ENCODE measurements at regions not wholly inside any gene's neighbourhood (a gene's known extent, or its start where the extent isn't known, plus 50 kb on each side); places are given as distances from the start of the nearest gene placed in this dataset.
"Not testable (repeated sequence)": the region's sequence is repeated elsewhere in the genome, so short reads cannot be mapped to it uniquely, and the experiment has no call there.

GRCh38 chr2:204401114-204401513, 144.2 kb upstream of the PARD3B start:
- intact Hi-C loops (cut with DNase I): no loop called here
- ATAC-seq (no peak), DNase-seq (ENCODE audit: missing footprints) (no peak)

DNA sequence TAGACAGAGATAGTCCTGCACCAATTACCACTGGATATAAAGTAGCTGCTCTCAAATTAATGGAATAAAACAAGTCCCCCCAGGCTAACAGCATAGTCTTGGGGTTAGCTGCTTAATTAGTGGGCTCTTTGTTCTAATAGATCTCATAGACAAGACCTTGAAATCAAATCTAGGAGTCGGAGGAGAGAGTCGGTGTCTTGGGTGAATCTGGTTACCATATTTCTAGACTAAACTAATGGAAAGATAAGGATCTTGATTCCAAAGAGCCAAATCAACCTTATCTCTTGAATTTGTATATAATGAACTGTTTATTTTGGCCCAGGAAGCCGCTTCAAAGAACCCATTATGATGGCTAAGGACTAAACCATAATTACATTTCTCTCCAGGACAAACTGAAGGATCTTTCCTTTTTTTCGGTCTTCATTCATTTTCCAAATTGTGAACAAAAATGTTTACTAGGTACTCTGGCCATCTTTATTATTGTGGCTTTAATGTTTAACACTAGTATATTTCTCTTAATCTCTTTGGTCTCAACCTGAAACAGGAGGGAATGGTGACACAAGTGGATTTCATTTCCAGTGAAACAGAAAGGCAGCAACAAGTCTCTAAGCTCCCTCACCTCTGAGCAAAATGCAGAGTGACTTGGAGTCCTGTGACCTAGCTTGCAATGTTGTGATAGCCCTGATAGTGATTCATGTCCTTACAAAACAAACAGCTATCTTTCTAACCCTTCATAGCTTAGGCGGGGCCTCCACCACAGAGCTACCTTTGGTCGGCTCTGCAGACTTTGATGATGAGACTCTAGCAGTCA, 137.9 kb upstream of the PARD3B start:
- ATAC-seq (no peak), DNase-seq (ENCODE audit: missing footprints) (no peak)
- intact Hi-C loops (cut with DNase I): no loop called here

- DNase-seq (ENCODE audit: missing footprints); intact Hi-C loops (cut with DNase I); ATAC-seq: not testable (repeated sequence)
Observed at GRCh38 chr2:204412782-204413181, 132.5 kb upstream of the PARD3B start.

GRCh38 chr2:204415406-204416181, 129.7 kb upstream of the PARD3B start:
- ATAC-seq: no peak

DNA sequence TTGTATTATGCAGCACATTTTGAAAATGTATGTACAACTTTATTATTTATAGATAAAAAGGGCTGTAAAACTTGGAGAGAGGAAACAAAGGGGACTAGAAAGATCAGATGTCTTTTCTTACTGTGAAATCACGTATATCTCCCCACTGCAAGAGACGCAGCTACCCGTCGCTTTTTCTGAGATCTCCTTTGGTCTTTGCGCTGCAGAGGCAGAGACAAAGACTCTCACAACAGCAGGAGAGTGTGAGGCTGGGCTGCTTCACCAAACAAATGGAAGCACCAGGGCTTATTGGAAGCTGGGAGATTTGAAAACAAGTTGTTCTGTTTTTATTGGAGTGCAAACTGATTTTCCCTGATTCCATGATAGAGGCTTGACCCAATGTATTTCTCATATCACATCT, 129.0 kb upstream of the PARD3B start:
- no peak for DNase-seq (ENCODE audit: missing footprints)
- intact Hi-C loops (cut with DNase I): no loop called here
- ATAC-seq: no peak

More at GRCh38 chr2:204415406-204416181, 129.7 kb upstream of the PARD3B start:
- intact Hi-C loops (cut with DNase I): no loop called here
- no peak for DNase-seq (ENCODE audit: missing footprints)

DNA sequence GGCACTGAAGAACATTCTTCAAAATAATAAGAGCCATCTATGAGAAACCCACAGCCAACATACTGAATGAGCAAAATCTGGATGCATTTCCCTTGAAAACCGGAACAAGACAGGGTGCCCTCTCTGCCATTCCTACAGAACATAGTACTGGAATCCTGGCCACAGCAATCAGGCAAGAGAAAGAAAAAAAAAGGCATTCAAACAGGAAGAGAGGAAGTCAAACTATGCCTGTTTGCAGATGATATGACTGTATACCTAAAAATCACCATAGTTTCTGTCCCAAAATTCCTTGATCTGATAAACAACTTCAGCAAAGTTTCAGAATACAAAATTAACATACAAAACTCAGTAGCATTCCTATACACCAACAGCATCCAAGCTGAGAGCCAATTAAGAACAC, 119.5 kb upstream of the PARD3B start:
- ATAC-seq (no peak), DNase-seq (ENCODE audit: missing footprints) (no peak)
- intact Hi-C loops (cut with DNase I): no loop called here

GRCh38 chr2:204428675-204429074, 116.6 kb upstream of the PARD3B start:
- ATAC-seq (no peak), DNase-seq (ENCODE audit: missing footprints) (no peak)
- intact Hi-C loops (cut with DNase I): no loop called here

- DNase-seq (ENCODE audit: missing footprints) (no peak), ATAC-seq (no peak)
- intact Hi-C loops (cut with DNase I): no loop called here
Observed at GRCh38 chr2:204431529-204431928, 113.7 kb upstream of the PARD3B start.

DNA sequence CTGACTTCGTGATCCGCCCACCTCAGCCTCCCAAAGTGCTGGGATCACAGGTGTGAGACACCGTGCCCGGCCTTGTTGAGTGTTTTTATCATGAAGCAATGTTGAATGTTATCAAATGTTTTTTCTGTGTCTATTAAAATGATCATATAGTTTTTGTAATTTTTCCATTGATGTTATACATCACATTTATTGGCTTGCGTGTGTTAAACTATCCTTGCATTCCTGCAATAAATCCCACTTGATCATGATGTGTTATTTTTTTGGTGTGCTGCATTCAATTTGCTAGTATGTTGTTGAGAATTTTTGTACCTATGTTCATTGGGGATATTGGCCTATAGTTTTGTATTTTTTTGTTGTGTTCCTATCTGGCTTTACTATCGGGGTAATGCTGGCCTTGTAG, 113.1 kb upstream of the PARD3B start:
- ATAC-seq: no peak
- intact Hi-C loops (cut with DNase I): no loop called here
- DNase-seq (ENCODE audit: missing footprints): no peak

DNA sequence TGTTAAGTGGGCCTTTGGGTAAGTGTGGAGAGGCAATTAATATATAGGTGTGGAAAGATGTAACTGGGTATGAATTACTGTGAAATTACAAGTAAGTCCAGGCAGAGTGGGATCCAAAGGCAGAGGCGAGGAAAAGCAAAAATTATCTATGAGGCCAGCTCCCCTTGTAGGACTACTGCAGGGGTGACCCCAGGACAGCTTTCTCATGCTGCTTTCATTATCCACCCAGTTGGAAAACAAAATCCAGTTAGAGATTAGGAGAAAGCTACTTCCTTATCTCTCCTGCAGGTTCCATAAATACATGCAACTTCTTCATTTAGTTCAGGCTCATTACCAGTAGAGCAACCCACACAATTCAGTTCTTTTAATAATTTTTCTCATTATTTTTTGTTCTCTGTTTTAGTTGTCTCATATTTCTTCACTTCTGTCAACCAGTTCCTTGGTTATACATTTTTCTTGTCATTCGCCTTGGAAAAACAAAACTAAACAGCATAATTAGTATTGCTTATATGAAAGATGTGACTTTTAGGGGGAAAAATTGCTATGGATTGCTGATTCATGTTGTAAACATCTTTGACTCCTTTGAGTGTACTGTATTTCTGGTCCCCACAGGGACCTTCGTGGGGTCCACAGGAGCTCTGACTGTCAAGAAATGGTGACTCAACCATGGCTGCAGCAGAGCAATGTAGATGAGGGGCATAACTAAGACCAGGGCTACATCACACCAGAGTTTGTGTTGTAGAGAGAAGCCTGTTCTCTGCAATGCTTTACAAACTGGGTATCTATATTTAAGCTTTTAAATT, 110.4 kb upstream of the PARD3B start:
- DNase-seq (ENCODE audit: missing footprints): no peak
- ATAC-seq: no peak
- intact Hi-C loops (cut with DNase I): no loop called here

- DNase-seq (ENCODE audit: missing footprints): no peak
Observed at GRCh38 chr2:204436230-204436629, 109.0 kb upstream of the PARD3B start.

GRCh38 chr2:204437408-204437807, 107.9 kb upstream of the PARD3B start:
- intact Hi-C loops (cut with DNase I): no loop called here
- DNase-seq (ENCODE audit: missing footprints) (no peak), ATAC-seq (no peak)

More at GRCh38 chr2:204436230-204436629, 109.0 kb upstream of the PARD3B start:
- intact Hi-C loops (cut with DNase I): no loop called here
- no peak for ATAC-seq

- intact Hi-C loops (cut with DNase I): no loop called here
- peak; percentile 55 for DNase-seq (ENCODE audit: missing footprints)
- no peak for ATAC-seq
Observed at GRCh38 chr2:204437815-204438756, 107.2 kb upstream of the PARD3B start.

DNA sequence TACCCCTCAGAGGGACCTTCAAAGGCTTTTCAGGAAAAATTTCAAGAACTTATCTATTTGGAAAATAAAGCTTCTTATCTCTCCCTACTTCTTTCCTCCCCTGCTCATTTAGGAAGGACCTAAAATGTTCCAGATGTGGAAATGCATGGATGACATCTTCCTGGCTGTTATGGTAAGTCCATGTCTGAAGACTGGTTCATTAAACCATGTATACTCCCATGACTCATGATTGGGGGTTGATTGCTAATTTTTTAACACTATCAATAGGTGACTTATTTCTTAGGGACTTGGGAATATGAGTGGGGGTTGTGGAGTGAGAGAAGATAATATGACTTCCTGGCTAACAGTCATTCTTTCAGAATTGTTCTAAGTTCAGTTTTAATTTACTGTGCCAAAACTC, 104.0 kb upstream of the PARD3B start:
- intact Hi-C loops (cut with DNase I): no loop called here
- ATAC-seq (no peak), DNase-seq (ENCODE audit: missing footprints) (no peak)

DNA sequence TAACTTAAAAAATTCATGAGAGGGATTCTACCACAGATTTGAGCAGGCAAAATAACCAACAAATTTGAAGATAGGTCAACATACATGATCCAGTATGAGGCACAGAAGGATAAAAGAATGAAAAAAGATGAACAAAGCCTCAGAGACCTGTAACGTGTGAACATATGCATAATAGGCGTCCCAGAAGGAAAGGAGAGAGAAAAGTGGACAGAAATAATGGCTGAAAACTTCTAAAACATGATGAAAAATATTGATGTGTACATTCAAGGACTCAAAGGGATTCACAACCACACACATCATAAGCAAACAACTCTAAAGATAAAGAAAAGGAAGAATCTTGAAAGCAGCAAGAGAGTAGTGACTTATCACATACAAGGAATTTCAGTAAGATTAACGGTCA, 100.1 kb upstream of the PARD3B start:
- no peak for DNase-seq (ENCODE audit: missing footprints)
- ATAC-seq: no peak
- intact Hi-C loops (cut with DNase I): no loop called here

GRCh38 chr2:204447722-204448121, 97.6 kb upstream of the PARD3B start:
- intact Hi-C loops (cut with DNase I): no loop called here
- DNase-seq (ENCODE audit: missing footprints): no peak
- no peak for ATAC-seq

- intact Hi-C loops (cut with DNase I): loop anchor here (10.0 kb wide), 1 partner anchor 245 kb away; no protein-coding TSS in a partner anchor
- DNase-seq (ENCODE audit: missing footprints) (no peak), ATAC-seq (no peak)
Observed at GRCh38 chr2:204449977-204450376, 95.3 kb upstream of the PARD3B start.

- ATAC-seq (no peak), DNase-seq (ENCODE audit: missing footprints) (no peak)
- intact Hi-C loops (cut with DNase I): loop anchor here (10.0 kb wide), 1 partner anchor 243 kb away; no protein-coding TSS in a partner anchor
Observed at GRCh38 chr2:204451766-204452165, 93.5 kb upstream of the PARD3B start.
